HG03432 (cell line): ENCODE measurements at regions not wholly inside any gene's neighbourhood (a gene's known extent, or its start where the extent isn't known, plus 50 kb on each side); places are given as distances from the start of the nearest gene placed in this dataset.
"Not testable (repeated sequence)": the region's sequence is repeated elsewhere in the genome, so short reads cannot be mapped to it uniquely, and the experiment has no call there.

Experiments
- ATAC-seq: cut with Tn5 transposase; IDR thresholded peaks from one replicate; pipeline ENCODE4 v1.9.1; 2021; ENCODE audit warnings: mild to moderate bottlenecking, moderate library complexity; ENCODE audit not compliant: unreplicated experiment

GRCh38 chr15:20309966-20310365 is 231.6 kb downstream of the GOLGA6L6 start:
- not testable (repeated sequence) for ATAC-seq

- not testable (repeated sequence) for ATAC-seq
Observed at GRCh38 chr15:20309395-20309794, 232.2 kb downstream of the GOLGA6L6 start.

GRCh38 chr15:20308027-20308690 is 233.4 kb downstream of the GOLGA6L6 start:
- ATAC-seq, result not testable (repeated sequence)

GRCh38 chr15:20307137-20307536 is 234.5 kb downstream of the GOLGA6L6 start:
- not testable (repeated sequence) for ATAC-seq

- ATAC-seq, result not testable (repeated sequence)
Observed at GRCh38 chr15:20306497-20307106, 235.0 kb downstream of the GOLGA6L6 start.

GRCh38 chr15:20305912-20306311 is 235.7 kb downstream of the GOLGA6L6 start:
- ATAC-seq, result not testable (repeated sequence)

GRCh38 chr15:20305015-20305465 is 236.6 kb downstream of the GOLGA6L6 start:
- not testable (repeated sequence) for ATAC-seq

- not testable (repeated sequence) for ATAC-seq
Observed at GRCh38 chr15:20304282-20305014, 237.2 kb downstream of the GOLGA6L6 start.

GRCh38 chr15:20303248-20304171 is 238.1 kb downstream of the GOLGA6L6 start:
- ATAC-seq, result not testable (repeated sequence)

- ATAC-seq, result not testable (repeated sequence)
Observed at GRCh38 chr15:20302141-20303069, 239.2 kb downstream of the GOLGA6L6 start.

- ATAC-seq, result not testable (repeated sequence)
Observed at GRCh38 chr15:20301471-20302081, 240.0 kb downstream of the GOLGA6L6 start.

GRCh38 chr15:20301041-20301390 is 240.6 kb downstream of the GOLGA6L6 start:
- not testable (repeated sequence) for ATAC-seq

- ATAC-seq, result not testable (repeated sequence)
Observed at GRCh38 chr15:20300351-20301040, 241.1 kb downstream of the GOLGA6L6 start.

GRCh38 chr15:20297603-20298123 is 243.9 kb downstream of the GOLGA6L6 start:
- ATAC-seq, result not testable (repeated sequence)

GRCh38 chr15:20296261-20296660 is 245.3 kb downstream of the GOLGA6L6 start:
- not testable (repeated sequence) for ATAC-seq

- ATAC-seq, result no peak
Observed at GRCh38 chr15:20295238-20295811, 246.3 kb downstream of the GOLGA6L6 start.

- no peak for ATAC-seq
Observed at GRCh38 chr15:20294651-20295237, 246.9 kb downstream of the GOLGA6L6 start.
